SHP77 (cell line): ENCODE measurements at regions not wholly inside any gene's neighbourhood (a gene's known extent, or its start where the extent isn't known, plus 50 kb on each side); places are given as distances from the start of the nearest gene placed in this dataset.
A peak's percentile ranks its signal among the peaks of the same experiment; 100 is the strongest.
"Not testable (repeated sequence)": the region's sequence is repeated elsewhere in the genome, so short reads cannot be mapped to it uniquely, and the experiment has no call there.

Experiments
- DNase-seq, 2 experiments: peaks; one replicate each; lab custom pipeline; 2025; lab: John Stamatoyannopoulos, UW

DNA sequence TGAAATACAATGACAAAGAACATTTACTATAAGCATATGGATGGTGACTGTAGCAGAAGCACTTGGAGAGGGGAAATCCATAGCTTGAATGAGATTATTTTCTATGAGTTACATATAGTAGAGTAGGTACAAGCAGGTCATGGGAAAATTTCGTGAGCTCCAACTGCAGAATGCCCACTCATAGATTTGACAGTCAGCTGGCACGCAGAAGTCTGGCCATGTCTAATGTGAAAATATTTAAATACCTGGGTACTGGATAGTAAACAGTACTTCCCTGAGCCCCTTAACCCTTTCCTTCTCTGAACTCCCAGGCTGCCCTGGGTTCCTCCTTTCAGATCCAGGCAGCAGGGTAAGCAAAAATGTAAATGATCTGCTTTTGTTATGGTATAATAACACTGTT lies 209.7 kb downstream of the OTUD1 start:
- no peak for DNase-seq

- no peak for DNase-seq
These were observed 217.9 kb downstream of the OTUD1 start for GRCh38 chr10:23656735-23657134.

- DNase-seq: no peak
These were observed 218.8 kb downstream of the OTUD1 start for GRCh38 chr10:23657677-23658076.

DNA sequence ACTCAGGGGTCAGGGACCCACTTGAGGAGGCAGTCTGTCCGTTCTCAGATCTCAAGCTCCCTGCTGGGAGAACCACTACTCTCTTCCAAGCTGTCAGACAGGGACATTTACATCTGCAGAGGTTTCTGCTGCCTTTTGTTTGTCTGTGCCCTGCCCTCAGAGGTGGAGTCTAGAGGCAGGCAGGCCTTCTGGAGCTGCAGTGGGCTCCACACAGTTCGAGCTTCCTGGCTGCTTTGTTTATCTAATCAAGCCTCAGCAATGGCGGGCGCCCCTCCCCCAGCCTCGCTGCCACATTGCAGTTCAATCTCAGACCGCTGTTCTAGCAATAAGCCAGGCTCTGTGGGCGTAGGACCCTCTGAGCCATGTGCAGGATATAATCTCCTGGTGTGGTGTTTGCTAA lies 233.0 kb downstream of the OTUD1 start:
- DNase-seq: not testable (repeated sequence)

DNA sequence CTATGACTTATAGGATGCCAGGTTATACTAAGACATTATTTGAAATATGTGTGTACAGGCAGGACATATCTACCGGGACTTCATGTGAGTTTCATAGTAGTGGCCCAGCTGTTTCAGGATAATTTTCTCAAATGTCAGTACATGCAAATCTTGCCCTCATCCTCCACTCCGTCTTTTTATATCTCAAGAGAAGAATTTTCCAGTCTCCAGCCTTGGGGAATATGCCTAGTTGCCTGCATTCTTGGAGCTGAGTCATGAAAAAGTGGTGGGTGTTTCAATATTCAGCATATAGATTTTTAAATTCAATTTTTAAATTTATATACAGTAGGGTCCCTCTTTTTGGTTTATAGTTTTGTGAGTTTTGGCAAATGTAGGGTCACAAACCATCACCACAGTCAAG lies 236.7 kb downstream of the OTUD1 start:
- DNase-seq: no peak

DNA sequence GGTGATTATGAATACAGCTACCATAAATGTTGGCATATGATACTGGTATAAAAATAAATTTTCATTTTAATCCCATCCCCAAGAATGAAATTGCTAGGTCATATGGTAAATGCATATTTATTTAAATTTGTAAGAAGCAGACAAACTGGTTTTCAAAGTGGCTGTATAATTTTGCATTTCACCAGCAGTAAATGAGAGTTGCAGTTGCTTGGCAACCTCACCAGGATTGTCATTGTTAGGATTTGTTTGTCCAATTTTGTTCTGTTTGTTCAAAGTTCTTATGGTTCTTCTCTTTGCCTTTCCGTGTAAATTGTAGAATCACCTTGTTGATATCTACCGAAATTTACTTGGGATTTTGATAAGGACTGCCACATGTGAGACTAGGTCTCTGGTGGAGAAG lies 237.4 kb downstream of the OTUD1 start:
- DNase-seq: no peak

- no peak for DNase-seq
These were observed 247.8 kb downstream of the OTUD1 start for GRCh38 chr10:23686722-23687121.

- DNase-seq: no peak
These were observed 253.9 kb downstream of the OTUD1 start for GRCh38 chr10:23692736-23693135.

DNA sequence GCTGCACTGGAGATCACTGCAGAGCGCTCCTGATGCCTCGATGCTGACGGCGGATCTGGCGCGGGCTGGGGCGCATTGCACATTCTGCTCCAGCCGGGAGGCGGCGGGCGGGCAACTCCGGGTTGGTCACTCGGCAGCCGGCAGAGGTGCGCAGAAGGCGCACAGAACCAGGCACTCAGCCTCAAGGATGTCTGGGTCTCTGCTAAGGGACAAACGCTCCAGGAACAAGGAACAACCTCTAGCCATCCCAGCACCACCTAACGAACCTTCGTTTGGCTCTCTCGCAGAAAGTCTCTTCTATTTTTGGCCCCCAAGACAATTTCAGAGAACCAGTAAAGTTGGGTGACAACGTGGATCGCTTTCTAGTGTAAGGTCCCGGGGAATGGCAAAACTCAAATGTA lies 254.6 kb downstream of the OTUD1 start:
- DNase-seq: no peak

DNA sequence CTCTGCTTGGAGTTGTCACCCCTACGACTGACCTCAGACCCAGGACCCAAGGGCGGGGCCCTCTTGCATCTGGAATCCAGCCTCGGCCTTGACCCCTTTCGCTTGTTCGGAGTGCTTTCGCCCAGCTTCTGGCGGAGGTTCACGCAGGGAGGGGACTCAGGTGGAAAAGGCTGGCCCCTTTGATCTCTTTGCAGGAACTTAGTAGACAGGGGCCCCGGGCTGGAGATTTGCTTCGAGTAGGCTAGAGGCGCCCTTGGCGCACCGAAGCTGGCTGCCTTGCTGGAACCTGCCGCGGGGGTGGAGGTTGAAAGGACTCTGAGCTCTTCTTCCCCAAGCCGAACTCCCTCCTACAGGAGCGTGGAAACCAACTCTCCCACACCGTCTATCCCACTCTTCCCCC lies 255.1 kb downstream of the OTUD1 start:
- DNase-seq: no peak

GRCh38 chr10:23694446-23694920 lies 255.6 kb downstream of the OTUD1 start:
- DNase-seq: no peak

DNA sequence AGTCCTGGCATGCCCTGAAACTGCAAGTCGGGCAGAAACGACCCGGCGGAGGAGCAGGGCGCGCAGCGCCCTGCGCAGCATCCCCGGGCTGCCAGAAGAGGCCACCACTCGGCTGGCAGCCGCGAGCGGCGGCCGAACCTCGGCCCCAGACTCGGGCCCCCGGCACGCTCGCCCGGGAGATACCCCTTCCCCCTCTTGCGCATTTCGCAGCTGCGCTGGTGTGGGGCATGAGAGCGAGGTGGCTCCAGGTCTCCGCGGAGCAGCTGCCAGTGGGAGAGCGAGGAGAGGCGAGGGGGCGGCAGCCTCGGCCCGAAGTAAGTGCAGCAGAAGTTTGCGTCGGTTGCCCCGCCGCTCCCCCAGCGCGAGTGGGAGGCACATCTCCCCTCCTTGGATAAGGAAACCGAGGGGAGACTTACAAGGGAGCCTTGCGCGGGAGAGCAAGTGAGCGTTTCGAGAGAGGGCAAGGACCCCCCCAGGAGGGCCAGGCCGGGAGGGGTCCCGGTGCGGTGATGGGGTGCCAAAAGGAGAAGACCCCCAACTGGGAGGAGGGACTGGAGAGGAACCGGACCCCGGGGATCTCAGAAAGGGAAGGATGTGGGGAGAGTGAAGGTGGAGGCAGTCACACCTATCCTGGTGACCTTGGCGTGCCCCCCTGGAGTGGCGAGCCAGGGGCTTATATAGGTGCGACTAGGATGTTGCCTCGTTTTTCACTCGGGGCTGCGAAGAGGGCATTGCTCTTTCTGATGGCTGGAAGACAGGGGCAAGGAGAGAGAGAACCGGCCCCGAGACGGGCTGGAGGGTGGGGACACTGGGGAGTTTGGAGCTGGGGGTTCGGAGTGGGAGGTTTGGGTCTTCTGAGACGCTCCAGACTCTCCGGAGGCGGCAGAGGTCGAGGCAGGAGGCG lies 256.3 kb downstream of the OTUD1 start:
- DNase-seq: no peak

- DNase-seq: no peak
These were observed 257.0 kb downstream of the OTUD1 start for GRCh38 chr10:23695825-23696420.

GRCh38 chr10:23696476-23696875 lies 257.6 kb downstream of the OTUD1 start:
- no peak for DNase-seq

DNA sequence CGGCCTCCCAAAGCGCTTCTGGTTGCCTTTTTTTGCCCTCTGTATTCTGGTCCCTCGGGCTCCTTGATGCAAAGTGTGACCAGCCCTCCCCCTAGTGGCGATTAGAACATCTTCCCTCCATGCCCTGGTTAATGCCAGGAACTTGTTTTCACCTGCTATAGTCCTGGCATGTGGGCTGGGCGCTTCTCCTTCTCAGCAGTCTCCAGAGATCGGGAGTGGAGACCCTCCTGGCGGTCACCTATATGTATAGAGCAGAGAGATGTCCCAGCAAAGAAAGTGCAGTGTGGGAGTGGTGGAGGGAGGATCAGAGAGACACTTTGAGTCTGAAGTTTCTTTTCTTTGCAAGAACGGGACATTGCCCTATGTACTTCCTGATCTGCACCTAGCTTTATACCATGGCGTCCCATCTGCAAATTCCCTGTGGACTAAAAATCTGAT lies 264.1 kb downstream of the OTUD1 start:
- DNase-seq: peak; percentile 78 to 82

- DNase-seq: no peak
These were observed 276.5 kb downstream of the OTUD1 start for GRCh38 chr10:23715363-23715762.

- DNase-seq: no peak
These were observed 279.0 kb downstream of the OTUD1 start for GRCh38 chr10:23717913-23718312.

GRCh38 chr10:23718946-23719345 lies 280.1 kb downstream of the OTUD1 start:
- DNase-seq: no peak

DNA sequence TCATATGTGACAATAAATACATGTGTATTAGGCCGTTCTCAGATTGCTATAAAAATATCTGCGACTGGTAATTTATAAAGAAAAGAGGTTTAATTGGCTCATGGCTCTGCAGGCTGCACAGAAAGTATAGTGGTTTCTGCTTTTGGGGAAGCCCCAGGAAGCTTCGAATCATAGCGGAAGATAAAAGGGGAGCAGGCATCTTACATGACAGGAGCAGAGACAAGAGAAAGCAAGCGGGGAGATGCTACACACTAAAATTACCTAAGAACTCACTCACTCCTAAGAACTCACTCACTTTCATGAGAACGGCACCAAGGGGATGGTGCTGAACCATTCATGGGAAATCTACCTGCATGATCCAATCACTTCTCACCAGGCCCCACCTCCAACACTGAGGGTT lies 284.9 kb downstream of the OTUD1 start:
- DNase-seq: no peak

DNA sequence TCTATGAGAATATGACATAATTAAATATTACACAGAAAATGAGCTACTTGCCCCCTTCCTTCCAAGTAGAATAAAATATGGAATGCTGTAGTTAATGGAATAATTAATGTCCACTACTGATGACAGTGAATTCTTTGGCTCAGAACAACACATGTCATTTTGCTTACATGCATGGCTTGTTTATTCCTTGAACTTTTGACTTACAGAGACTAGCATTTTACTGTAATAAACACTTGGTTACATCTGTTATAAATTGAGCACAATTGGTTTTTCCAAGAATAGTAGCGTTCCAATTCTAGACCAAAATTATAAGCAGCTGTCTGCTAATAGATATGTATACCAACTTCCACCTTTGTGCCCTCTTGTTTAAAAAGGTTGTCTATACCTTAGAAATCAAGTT lies 286.7 kb downstream of the OTUD1 start:
- DNase-seq: no peak

DNA sequence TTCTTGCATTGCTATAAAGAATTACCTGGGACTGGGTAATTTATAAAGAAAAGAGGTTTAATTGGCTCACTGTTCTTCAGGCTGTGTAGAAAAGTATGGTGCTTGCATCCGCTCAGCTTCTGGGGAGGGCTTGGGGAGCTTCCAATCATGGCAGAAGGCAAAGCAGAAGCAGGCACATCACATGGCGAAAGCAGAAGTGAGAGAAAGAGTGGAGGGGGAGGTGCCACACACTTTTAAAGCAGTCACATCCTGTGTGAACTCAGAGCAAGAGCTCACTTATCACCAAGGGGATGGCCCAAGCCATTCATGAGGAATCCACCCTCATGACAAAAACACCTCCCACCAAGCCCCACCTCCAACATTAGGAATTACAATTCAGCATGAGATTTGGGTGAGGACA lies 303.5 kb downstream of the OTUD1 start:
- no peak for DNase-seq

GRCh38 chr10:23742807-23743206 lies 303.9 kb downstream of the OTUD1 start:
- DNase-seq: no peak

DNA sequence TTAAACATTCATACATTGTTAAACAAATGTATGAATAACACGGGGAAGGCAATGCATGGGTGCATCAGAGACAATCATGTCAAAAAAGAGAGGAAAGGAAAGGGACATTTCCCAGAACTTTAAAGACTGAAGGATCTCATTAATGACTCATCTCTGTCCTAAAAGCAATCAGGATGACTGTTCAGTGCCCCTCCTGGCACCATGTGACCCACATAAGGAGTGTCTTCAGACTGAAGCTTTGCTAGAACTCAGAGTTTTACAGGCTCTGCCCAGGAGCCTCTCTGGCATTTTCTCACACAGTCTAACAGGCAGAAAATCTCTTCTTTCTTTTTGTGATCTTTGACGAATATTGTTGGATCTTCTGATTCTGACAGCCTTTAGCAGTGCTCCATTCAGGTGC lies 315.3 kb downstream of the OTUD1 start:
- DNase-seq: no peak
